LNCaP clone FGC (cell line): ENCODE measurements at regions not wholly inside any gene's neighbourhood (a gene's known extent, or its start where the extent isn't known, plus 50 kb on each side); places are given as distances from the start of the nearest gene placed in this dataset.
"Not testable (repeated sequence)": the region's sequence is repeated elsewhere in the genome, so short reads cannot be mapped to it uniquely, and the experiment has no call there.

ENCODE experiments used
- DNase-seq: peaks from one replicate; pipeline ENCODE4 v3.0.0-alpha.2; 2011; ENCODE audit warnings: low read depth
- H3K4me3 ChIP-seq: 2 replicates; pipeline ENCODE4 v1.5.1; 2011; ENCODE audit warnings: mild to moderate bottlenecking, low read depth, low read length, control low read depth
- TF ChIP-seq, protein P1 (sequence below): IDR thresholded peaks from 2 replicates; pipeline ENCODE4 v1.5.1; 2012; ENCODE audit warnings: mild to moderate bottlenecking; ENCODE audit not compliant: control insufficient read depth, insufficient read depth; ENCODE audit errors: extremely low read depth

GRCh38 chr12:46573347-46573658 is 200.7 kb upstream of the SLC38A2 start:
- H3K4me3 ChIP-seq = no peak overlapping the region
- TF ChIP-seq, protein P1, sequence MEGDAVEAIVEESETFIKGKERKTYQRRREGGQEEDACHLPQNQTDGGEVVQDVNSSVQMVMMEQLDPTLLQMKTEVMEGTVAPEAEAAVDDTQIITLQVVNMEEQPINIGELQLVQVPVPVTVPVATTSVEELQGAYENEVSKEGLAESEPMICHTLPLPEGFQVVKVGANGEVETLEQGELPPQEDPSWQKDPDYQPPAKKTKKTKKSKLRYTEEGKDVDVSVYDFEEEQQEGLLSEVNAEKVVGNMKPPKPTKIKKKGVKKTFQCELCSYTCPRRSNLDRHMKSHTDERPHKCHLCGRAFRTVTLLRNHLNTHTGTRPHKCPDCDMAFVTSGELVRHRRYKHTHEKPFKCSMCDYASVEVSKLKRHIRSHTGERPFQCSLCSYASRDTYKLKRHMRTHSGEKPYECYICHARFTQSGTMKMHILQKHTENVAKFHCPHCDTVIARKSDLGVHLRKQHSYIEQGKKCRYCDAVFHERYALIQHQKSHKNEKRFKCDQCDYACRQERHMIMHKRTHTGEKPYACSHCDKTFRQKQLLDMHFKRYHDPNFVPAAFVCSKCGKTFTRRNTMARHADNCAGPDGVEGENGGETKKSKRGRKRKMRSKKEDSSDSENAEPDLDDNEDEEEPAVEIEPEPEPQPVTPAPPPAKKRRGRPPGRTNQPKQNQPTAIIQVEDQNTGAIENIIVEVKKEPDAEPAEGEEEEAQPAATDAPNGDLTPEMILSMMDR = no peak
- no peak for DNase-seq

DNA sequence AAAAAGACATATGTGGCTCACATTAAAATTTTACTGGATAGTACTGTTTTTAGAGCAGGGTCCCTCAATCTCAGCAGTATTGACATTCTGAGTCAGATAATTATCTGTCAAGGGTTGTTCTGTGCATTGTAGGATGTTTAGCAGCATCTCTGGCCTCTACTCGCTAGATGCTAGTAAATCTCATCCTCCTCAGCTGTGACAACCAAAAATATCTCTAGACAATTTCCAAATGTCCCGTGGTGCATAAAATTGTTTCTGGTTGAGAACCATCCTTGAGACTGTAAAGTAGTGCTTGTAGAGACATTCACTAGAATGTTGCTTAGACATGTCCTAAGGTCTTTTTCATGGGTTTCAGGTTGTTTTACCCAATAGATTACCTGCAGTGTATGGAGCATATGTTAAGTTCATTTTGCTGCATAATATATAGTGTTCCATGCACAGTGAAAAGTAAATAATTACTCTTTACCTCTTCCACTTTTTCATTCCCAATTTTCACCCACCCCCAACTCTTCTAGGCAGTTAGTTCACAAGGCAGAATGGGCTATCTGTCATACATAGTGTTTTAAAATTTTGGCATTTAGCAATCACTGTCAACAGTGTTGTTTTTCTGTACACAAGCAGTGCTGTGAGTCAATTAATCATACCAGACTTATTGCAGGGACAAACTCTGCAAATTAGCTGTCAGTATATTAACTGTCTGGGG is 200.2 kb upstream of the SLC38A2 start:
- H3K4me3 ChIP-seq = no peak overlapping the region

DNA sequence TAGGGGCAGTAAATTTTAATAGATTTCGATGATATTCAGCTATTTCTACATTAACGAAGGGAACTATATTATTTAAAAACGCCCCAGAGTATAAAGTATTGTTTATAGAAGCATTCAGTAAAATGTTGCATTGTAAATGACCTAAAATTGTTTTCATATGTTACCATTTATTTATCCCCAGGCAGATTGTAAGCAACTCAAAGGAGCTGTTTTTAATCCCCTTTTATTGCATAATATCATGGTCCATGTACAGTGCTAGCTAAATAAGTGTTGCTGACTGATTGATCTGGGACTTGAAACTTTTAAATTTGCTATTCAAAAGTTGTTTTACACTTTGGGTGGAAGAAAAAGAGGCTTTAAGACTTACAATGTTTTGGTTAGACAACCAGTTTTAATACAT is 199.0 kb upstream of the SLC38A2 start:
- no peak for DNase-seq
- no peak overlapping the region for H3K4me3 ChIP-seq
- TF ChIP-seq, protein P1 = no peak

More for the DNA sequence above, 200.2 kb upstream of the SLC38A2 start:
- DNase-seq = no peak
- TF ChIP-seq, protein P1 = no peak

GRCh38 chr12:46569826-46570439 is 197.4 kb upstream of the SLC38A2 start:
- H3K4me3 ChIP-seq = no peak overlapping the region
- TF ChIP-seq, protein P1 = no peak

DNA sequence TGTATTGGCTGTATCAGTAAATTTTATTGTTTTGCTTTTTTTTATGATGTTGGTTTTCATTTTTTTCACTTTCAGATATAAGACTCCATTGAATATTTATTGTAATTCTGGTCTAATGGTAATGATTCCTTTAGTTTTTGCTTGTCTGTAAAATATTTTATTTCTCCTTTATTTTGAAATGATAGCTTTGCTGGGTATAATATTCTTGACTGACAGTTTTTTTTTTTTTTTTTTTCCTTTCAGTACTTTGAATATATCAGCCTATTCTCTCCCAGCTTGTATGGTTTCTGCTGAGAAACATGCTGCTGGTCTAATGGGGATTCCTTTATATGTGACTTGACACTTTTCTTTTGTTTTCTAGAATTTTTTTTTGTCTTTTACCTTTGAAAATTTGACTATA is 195.1 kb upstream of the SLC38A2 start:
- TF ChIP-seq, protein P1 = no peak
- no peak for DNase-seq
- H3K4me3 ChIP-seq = no peak overlapping the region

More at GRCh38 chr12:46569826-46570439, 197.4 kb upstream of the SLC38A2 start:
- no peak for DNase-seq

DNA sequence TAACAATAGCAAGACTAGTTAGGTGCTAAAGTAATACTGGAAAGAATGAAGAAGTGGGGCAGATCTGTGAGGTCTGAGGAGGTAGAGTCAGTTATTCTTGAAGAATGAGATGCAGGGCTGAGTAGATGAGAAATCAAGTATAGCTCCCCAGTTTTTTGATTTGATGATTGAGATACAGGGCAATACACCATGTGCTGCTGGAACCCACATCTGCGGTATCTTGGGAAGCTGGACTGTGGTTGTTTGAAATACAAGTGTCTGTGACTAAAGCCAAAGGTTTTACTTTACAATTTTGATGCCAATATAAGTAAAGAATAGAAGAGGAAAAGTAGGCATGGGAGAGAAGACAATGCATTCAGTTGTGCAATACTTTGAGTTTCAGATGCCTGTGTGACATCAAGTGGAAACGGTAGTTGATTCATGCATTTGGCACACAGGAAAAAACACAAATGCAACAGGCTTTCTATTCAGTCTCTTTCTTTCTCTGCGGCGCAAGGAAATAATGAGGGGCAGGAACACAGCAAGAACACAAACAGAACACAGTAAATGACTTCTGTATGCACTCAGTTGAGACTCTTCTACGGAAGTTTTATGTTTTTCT is 190.2 kb upstream of the SLC38A2 start:
- no peak overlapping the region for H3K4me3 ChIP-seq
- no peak for DNase-seq
- TF ChIP-seq, protein P1 = no peak

DNA sequence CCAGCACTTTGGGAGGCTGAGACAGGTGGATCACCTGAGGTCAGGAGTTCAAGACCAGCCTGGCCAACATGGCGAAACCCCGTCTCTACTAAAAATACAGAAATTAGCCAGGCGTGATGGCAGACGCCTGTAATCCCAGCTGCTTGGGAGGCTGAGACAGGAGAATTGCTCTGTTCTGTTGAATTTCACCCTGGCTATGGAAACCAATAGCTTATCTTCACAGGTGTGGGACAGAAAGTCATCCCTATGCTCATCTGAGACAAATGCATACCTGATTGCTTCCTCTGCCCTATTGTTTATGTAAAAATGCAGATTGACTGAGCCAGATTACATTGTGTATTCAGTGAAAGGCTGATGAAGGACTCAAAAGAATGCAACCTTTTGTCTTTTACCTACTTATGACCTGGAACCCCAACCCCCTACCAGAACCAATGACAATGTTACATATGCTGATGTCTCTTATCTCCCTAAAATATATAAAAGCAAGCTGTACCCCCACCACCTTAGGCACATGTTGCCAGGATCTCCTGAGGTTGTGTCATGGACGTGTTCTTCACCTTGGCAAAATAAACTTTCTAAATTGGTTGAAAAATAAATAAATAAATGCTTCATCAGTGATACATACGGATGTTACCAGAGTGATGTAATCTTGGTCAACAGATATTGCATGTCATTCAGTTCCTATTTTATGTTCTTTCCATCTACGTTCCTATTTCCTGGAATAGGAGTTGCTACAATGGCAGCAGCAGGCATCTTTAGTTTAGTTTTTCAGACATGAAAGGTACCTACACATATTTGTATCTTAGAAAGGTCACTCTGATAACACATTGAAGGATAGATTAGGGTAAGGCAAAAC is 189.4 kb upstream of the SLC38A2 start:
- H3K4me3 ChIP-seq, DNase-seq: not testable (repeated sequence)
